AG09309 (cell line): ENCODE measurements at regions not wholly inside any gene's neighbourhood (a gene's known extent, or its start where the extent isn't known, plus 50 kb on each side); places are given as distances from the start of the nearest gene placed in this dataset.

Source experiments
- DNase-seq: peaks from one replicate; pipeline ENCODE4 v3.0.0-alpha.2; 2010; ENCODE audit warnings: low read depth
- H3K4me3 ChIP-seq: 2 replicates; pipeline ENCODE4 v1.5.1; 2011; ENCODE audit warnings: mild to moderate bottlenecking, low read depth, low read length, moderate library complexity; ENCODE audit not compliant: control insufficient read depth
- TF ChIP-seq, protein P1 (sequence below): IDR thresholded peaks from 2 replicates; pipeline ENCODE4 v1.5.1; 2011; ENCODE audit warnings: mild to moderate bottlenecking, low read depth, low read length, inconsistent platforms; ENCODE audit not compliant: insufficient read depth, control insufficient read depth; ENCODE audit errors: missing control alignments

DNA sequence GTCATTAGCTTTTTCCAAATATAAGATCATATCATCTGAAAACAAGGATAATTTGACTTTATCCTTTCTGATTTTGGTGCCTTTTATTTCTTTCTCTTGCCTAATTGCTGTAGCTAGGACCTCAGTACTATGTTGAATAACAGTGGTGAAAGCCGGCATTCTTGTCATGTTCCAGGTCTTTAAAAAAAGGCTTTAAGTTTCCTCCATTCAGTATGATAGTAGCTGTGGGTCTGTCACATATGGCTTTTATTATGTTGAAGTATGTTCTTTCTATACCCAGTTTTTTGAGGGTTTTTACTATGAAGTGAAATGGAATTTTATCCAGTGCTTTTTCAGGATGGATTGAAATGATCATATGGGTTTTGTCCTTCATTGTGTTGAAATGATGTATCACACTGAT lies 115.8 kb downstream of the DUSP10 start:
- TF ChIP-seq, protein P1, sequence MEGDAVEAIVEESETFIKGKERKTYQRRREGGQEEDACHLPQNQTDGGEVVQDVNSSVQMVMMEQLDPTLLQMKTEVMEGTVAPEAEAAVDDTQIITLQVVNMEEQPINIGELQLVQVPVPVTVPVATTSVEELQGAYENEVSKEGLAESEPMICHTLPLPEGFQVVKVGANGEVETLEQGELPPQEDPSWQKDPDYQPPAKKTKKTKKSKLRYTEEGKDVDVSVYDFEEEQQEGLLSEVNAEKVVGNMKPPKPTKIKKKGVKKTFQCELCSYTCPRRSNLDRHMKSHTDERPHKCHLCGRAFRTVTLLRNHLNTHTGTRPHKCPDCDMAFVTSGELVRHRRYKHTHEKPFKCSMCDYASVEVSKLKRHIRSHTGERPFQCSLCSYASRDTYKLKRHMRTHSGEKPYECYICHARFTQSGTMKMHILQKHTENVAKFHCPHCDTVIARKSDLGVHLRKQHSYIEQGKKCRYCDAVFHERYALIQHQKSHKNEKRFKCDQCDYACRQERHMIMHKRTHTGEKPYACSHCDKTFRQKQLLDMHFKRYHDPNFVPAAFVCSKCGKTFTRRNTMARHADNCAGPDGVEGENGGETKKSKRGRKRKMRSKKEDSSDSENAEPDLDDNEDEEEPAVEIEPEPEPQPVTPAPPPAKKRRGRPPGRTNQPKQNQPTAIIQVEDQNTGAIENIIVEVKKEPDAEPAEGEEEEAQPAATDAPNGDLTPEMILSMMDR, result no peak
- H3K4me3 ChIP-seq, result no peak overlapping the region
- no peak for DNase-seq

DNA sequence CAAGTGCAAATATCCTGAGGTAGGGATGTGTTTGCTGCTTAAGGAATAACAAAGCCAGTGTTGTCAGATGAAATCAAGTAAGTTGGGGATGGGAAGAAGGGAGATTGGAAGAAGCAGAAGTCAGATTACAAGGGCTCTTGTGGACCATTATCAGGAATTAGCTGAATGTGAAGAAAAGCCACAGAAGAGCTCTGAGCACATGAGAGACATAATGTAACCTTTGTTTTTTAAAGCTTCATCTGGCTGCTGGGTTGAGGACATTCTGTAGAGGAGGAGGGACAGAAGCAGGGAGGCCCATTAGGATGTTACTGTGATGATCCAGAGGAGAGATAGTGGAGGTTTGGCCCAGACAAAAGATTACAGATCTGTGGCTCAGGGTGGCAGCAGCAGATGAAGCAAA lies 111.7 kb downstream of the DUSP10 start:
- TF ChIP-seq, protein P1, result no peak
- H3K4me3 ChIP-seq, result no peak overlapping the region
- no peak for DNase-seq

DNA sequence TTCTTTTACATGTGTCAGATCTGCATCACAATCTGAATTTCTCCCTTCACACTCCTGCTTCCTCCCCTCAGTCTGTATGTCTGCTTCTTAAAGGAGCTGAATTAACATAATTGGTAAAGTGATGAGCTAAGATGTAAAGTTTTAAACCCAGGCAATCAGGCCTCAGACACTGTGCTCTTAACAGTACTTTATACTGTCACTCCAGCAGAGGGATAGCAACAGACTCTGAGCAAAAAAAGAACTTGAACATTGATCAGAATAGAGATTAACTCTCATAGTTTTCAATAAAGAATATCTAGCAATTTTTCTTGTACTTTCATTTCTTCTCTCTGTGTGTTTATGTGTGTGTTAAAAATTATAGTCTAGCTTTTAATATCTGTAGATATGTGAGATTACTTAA lies 110.3 kb downstream of the DUSP10 start:
- no peak for DNase-seq
- TF ChIP-seq, protein P1, result no peak
- H3K4me3 ChIP-seq, result no peak overlapping the region

DNA sequence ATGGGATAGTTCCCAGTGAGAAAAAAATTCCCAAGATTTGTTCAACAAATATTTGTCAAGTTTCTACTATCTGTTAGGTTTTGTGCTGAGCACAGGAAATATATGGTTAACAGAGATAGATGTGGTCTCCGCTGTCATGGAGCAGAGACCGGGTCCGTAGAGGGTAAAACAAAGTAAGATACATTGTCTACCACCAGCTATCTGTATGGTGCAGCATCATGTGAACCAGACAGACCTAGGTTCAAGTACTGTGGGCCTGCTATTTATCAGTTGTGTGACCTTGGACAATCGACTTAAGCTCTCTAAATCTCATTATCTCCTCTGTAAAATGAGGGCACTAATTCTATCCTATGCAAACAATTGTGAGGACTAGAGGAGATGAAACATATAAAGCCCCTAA lies 109.8 kb downstream of the DUSP10 start:
- H3K4me3 ChIP-seq, result no peak overlapping the region
- DNase-seq, result no peak
- TF ChIP-seq, protein P1, result no peak

DNA sequence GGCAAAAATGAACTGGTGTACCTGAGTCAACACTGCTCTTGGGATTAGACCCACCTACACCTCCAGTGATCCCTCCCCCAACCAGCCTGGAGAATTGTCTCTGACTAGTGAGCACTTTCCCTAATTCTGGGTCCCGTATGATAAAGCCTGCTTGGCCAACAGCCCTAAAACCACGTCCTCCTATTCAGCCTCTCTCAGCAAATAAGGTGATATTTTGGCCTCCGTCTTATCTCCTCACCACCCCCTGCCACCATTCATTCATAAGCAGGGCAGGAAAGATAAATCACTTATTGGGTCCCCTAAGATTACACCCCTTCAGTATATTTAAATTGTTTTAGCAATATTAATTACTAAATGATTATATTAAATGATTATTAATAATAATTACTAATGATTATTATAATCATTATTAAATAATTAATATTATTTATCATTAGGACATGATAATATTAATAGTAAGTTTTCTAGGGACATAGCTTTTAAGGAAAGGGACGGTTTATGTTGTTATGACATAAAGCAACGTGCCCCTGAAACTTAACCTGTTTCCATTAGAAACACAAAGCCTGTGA lies 108.0 kb downstream of the DUSP10 start:
- H3K4me3 ChIP-seq, result no peak overlapping the region
- TF ChIP-seq, protein P1, result no peak
- no peak for DNase-seq

DNA sequence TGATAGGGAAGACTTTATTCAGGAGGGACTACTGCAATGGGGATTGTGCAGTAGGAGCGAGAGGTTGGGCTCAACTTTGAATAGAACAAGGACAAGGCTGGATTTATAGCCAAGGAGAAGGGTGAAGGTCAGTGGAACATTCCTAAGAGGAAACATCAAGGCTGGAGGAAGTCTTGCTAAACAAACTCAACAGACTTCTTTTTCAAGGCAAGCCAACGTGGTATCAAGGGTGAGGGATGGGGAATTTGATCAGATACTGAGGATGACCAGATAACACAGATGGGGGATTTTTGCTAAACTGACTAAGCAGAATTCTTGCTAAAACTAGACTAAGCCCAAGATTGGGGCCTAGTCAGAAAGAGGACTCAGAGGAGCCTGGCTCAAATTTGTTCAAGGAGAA lies 107.3 kb downstream of the DUSP10 start:
- TF ChIP-seq, protein P1, result no peak
- no peak overlapping the region for H3K4me3 ChIP-seq
- DNase-seq, result no peak

DNA sequence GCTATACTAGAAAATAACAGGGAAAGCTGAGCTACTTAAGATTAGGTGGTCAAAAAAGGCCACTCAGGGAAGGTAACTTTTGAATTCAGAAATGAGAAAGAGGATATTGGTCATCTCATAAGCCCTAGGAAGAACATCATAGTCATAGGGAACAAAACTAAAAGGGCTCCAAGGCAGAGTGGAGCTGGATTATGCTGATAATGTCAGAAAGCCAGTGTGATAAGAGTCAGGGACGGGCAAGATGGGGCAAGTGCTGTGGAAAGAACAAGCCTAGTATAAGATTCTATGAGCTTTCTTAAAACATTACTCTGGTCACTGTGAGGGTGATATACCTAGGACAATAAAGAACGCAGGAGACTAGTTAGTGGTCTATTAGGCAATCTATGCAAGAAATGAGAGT lies 106.6 kb downstream of the DUSP10 start:
- no peak overlapping the region for H3K4me3 ChIP-seq
- DNase-seq, result no peak
- TF ChIP-seq, protein P1, result no peak
